HepG2 (cell line): ENCODE measurements at regions not wholly inside any gene's neighbourhood (a gene's known extent, or its start where the extent isn't known, plus 50 kb on each side); places are given as distances from the start of the nearest gene placed in this dataset.

Experiments used
- ATAC-seq: fragments of 200-7000 bp; cut with Tn5 transposase; 3 replicates; pipeline ENCODE4 v1.9.1; 2020; ENCODE audit warnings: mild to moderate bottlenecking, moderate library complexity
- BruUV-seq: library from RNA; stranded (reverse); fragments of 400-500 nt; replicated peaks from 2 replicates; lab custom pipeline; 2021; lab: Mats Ljungman, UMichigan
- CTCF ChIA-PET: fragments of 300-600 bp; formaldehyde crosslinking; extraction: SDS; loops from one replicate; lab custom pipeline; 2021; ENCODE audit warnings: low total read pairs, inconsistent platforms, low intra/inter-chr PET ratio; lab: Yijun Ruan, JAX
- POLR2A ChIA-PET: fragments of 350-600 bp; sonication (Branson Sonifier 250); formaldehyde crosslinking; loops from one replicate; lab custom pipeline; 2020; ENCODE audit warnings: antibody characterized with exemption, inconsistent platforms; lab: Yijun Ruan, JAX
- DNase-seq: peaks from one replicate; pipeline ENCODE4 v3.0.0-alpha.2; 2015; ENCODE audit warnings: low spot score
- FAIRE-seq: peaks from 3 replicates; lab custom pipeline; 2011; peaks lifted over from hg19 to GRCh38; lab: Jason Lieb, UNC
- H2AFZ ChIP-seq: one replicate; pipeline ENCODE4 v1.6.1; 2011; ENCODE audit warnings: low read length, inconsistent platforms
- H3K27ac ChIP-seq: fragments of 300-600 bp; 3 replicates; pipeline ENCODE4 v1.8.0; 2011; ENCODE audit warnings: mixed run types, mild to moderate bottlenecking, mixed read lengths, low read length, inconsistent platforms; ENCODE audit not compliant: insufficient read depth; ENCODE audit errors: extremely low read length
- H3K27me3 ChIP-seq, 2 experiments: fragments of 200-600 bp in 1 of 2; 2 replicates in 1 of 2; 3 replicates in 1 of 2; pipeline versions ENCODE4 v1.6.0 to v1.8.0; 2011; ENCODE audit warnings: low read length in 2 of 2, mild to moderate bottlenecking in 2 of 2, moderate library complexity in 2 of 2, inconsistent platforms in 1 of 2; ENCODE audit not compliant: insufficient read depth in 2 of 2, control insufficient read depth in 1 of 2
- H3K36me3 ChIP-seq, 2 experiments: fragments of 200-600 bp in 1 of 2; replicated peaks in 1 of 2; 2 replicates in 1 of 2; 3 replicates in 1 of 2; pipeline versions ENCODE4 v1.5.1 to v1.8.0; 2011; ENCODE audit warnings: low read length in 2 of 2, inconsistent platforms in 1 of 2; ENCODE audit not compliant: insufficient read depth in 2 of 2, control insufficient read depth in 1 of 2
- H3K4me1 ChIP-seq: 2 replicates; pipeline ENCODE4 v1.5.1; 2012; ENCODE audit warnings: low read length, inconsistent platforms; ENCODE audit not compliant: insufficient read depth
- H3K4me2 ChIP-seq: 2 replicates; pipeline ENCODE4 v1.6.0; 2011; ENCODE audit warnings: low read depth, low read length, inconsistent platforms
- H3K4me3 ChIP-seq, 3 experiments: fragments of 200-600 bp in 1 of 3; sonication (generic), shearing (Covaris generic) in 1 of 3; replicated peaks in 1 of 3; 2 replicates each; pipeline ENCODE4 v1.5.1; 2011 to 2016; ENCODE audit warnings: low read length in 3 of 3, inconsistent platforms in 2 of 3, low read depth in 2 of 3, mild to moderate bottlenecking in 2 of 3, control low read depth in 1 of 3, mixed read lengths in 1 of 3; ENCODE audit not compliant: insufficient read depth in 1 of 3
- H3K79me2 ChIP-seq: one replicate; pipeline ENCODE4 v1.6.1; 2011; ENCODE audit warnings: low read length, inconsistent platforms; ENCODE audit not compliant: insufficient read depth
- H3K9ac ChIP-seq: 2 replicates; pipeline ENCODE4 v1.6.0; 2011; ENCODE audit warnings: mild to moderate bottlenecking, low read depth, low read length, inconsistent platforms; ENCODE audit not compliant: insufficient read depth
- H3K9me3 ChIP-seq: 2 replicates; pipeline ENCODE4 v1.5.1; 2012; ENCODE audit warnings: mild to moderate bottlenecking, low read length
- H4K20me1 ChIP-seq: 2 replicates; pipeline ENCODE4 v1.6.0; 2011; ENCODE audit warnings: inconsistent platforms, mild to moderate bottlenecking, low read length, moderate library complexity; ENCODE audit not compliant: insufficient read depth
- BRCA1 ChIP-seq: sonication (generic); formaldehyde crosslinking; IDR thresholded peaks from 2 replicates; pipeline ENCODE4 v1.4.0; 2020; ENCODE audit warnings: missing genetic modification reagents
- FOXO1 ChIP-seq: sonication (generic); formaldehyde crosslinking; IDR thresholded peaks from 2 replicates; pipeline ENCODE4 v1.4.0; 2020; ENCODE audit warnings: missing genetic modification reagents
- JDP2 ChIP-seq: sonication (generic); formaldehyde crosslinking; IDR thresholded peaks from 2 replicates; pipeline ENCODE4 v1.8.1; 2022; ENCODE audit warnings: missing genetic modification reagents, borderline replicate concordance
- MBD4 ChIP-seq: IDR thresholded peaks from 2 replicates; pipeline ENCODE4 v1.6.1; 2012; ENCODE audit warnings: low read length, inconsistent platforms, borderline replicate concordance
- SKIL ChIP-seq: sonication (generic); formaldehyde crosslinking; IDR thresholded peaks from 2 replicates; pipeline ENCODE4 v1.8.0; 2022; ENCODE audit warnings: missing genetic modification reagents, mild to moderate bottlenecking, moderate library complexity, borderline replicate concordance
- STAT6 ChIP-seq: sonication (generic); formaldehyde crosslinking; IDR thresholded peaks from 2 replicates; pipeline ENCODE4 v1.4.0; 2020; ENCODE audit warnings: missing genetic modification reagents, mild to moderate bottlenecking, borderline replicate concordance
- TFDP2 ChIP-seq: sonication (generic); formaldehyde crosslinking; IDR thresholded peaks from 2 replicates; pipeline ENCODE4 v1.4.0; 2020; ENCODE audit warnings: missing genetic modification reagents
- ZNF12 ChIP-seq: sonication (generic); formaldehyde crosslinking; IDR thresholded peaks from 2 replicates; pipeline ENCODE4 v1.5.0; 2020; ENCODE audit warnings: missing genetic modification reagents
- ZNF280D ChIP-seq: sonication (generic); formaldehyde crosslinking; IDR thresholded peaks from 2 replicates; pipeline ENCODE4 v1.5.1; 2020; ENCODE audit warnings: mild to moderate bottlenecking, missing genetic modification reagents
- ZNF30 ChIP-seq: sonication (generic); formaldehyde crosslinking; IDR thresholded peaks from 2 replicates; pipeline ENCODE4 v1.5.0; 2020; ENCODE audit warnings: mild to moderate bottlenecking, missing genetic modification reagents
- ZNF543 ChIP-seq: sonication (generic); formaldehyde crosslinking; IDR thresholded peaks from 2 replicates; pipeline ENCODE4 v1.4.0; 2020; ENCODE audit warnings: mild to moderate bottlenecking, missing genetic modification reagents
- ZNF619 ChIP-seq: sonication (generic); formaldehyde crosslinking; IDR thresholded peaks from 2 replicates; pipeline ENCODE4 v1.4.0; 2020; ENCODE audit warnings: mild to moderate bottlenecking, missing genetic modification reagents
- ZNF746 ChIP-seq: sonication (generic); formaldehyde crosslinking; IDR thresholded peaks from 2 replicates; pipeline ENCODE4 v1.8.0; 2022; ENCODE audit warnings: mild to moderate bottlenecking, missing genetic modification reagents
- WGBS: methylation state at CpG from one replicate; pipeline ENCODE4 v1.1.6; 2017; ENCODE audit warnings: low lambda C conversion rate; 5-methylcytosine and 5-hydroxymethylcytosine counted together
- in situ Hi-C: cut with HindIII; loops from 2 replicates; pipeline ENCODE4 v1.10.0; 2017; ENCODE audit warnings: low pct_unique_long_range_greater_than_20kb; ENCODE audit not compliant: extremely low pct_ligation_motif_present
- intact Hi-C: fragments of 100-400 bp; cut with micrococcal nuclease; formaldehyde crosslinking; loops from one replicate; pipeline ENCODE4 v1.10.0; 2022; ENCODE audit not compliant: unreplicated experiment

GRCh38 chr13:107119989-107120881 lies 552.3 kb upstream of the ARGLU1 start (continued):
- TF ChIP-seq TFDP2 (CRISPR knock-in tag): no peak
- no peak for TF ChIP-seq ZNF619
- no peak for TF ChIP-seq MBD4
- no peak for TF ChIP-seq ZNF543 (CRISPR knock-in tag)
- TF ChIP-seq STAT6: no peak
- no peak for TF ChIP-seq ZNF746 (CRISPR knock-in tag)

GRCh38 chr13:107118506-107118905 lies 550.6 kb upstream of the ARGLU1 start:
- intact Hi-C loops (no loop called here), in situ Hi-C loops (loop anchor here (10.0 kb wide), 1 partner anchor 584 kb away; the partner anchor contains the start of gene EFNB2)
- Histone ChIP-seq H3K27me3 (no peaks in the 10 kb centered on the region), H3K36me3 (no peaks in the 10 kb centered on the region), H3K4me1 (peaks cover 47% of the 10 kb centered on the region), H3K4me3 (no peak overlapping the region), H3K4me2 (no peak overlapping the region), H3K27ac (no peak overlapping the region), H3K9me3 (no peaks in the 10 kb centered on the region), H4K20me1 (no peaks in the 10 kb centered on the region), H3K9ac (no peak overlapping the region), H2AFZ (no peak overlapping the region)
- CTCF ChIA-PET: no interaction called here
- ATAC-seq: no peak
- POLR2A ChIA-PET: no interaction called here
- 94% methylated on average over 5 of the region's 5 CpGs for WGBS
- no TSS peak for BruUV-seq
- no peak for FAIRE-seq
- DNase-seq: no peak
- TF ChIP-seq JDP2 (CRISPR knock-in tag) (no peak), ZNF280D (CRISPR knock-in tag) (no peak), BRCA1 (CRISPR knock-in tag) (no peak), ZNF30 (CRISPR knock-in tag) (no peak), FOXO1 (no peak), ZNF12 (CRISPR knock-in tag) (no peak), SKIL (CRISPR knock-in tag) (no peak)
- TF ChIP-seq, all 625 proteins: peak for 0
- no peaks in the 10 kb centered on the region for H3K79me2 ChIP-seq
